ENCODE measurements at regions not wholly inside any gene's neighbourhood (a gene's known extent, or its start where the extent isn't known, plus 50 kb on each side); places are given as distances from the start of the nearest gene placed in this dataset.

GRCh38 chr21:38667291-38667870 is 138.3 kb upstream of the ETS2 start:
- WGBS, 4 donors, result 88 to 95% (median 92%) methylated on average over 11 of the region's 11 CpGs
- ATAC-seq, result no peak
- intact Hi-C loops (cut with DNase I), result loop anchor here in 4 of 10 donors (5.0 to 10.0 kb wide), 3 partner anchors 57 to 470 kb away; no protein-coding TSS in a partner anchor

GRCh38 chr21:38668067-38668466 is 137.7 kb upstream of the ETS2 start:
- H3K27me3 ChIP-seq, result peaks cover 0 to 22% (median 0%) of the 10 kb centered on the region in 9 donors
- no peaks in the 10 kb centered on the region for H3K9me3 ChIP-seq
- H3K4me3 ChIP-seq, result no peak overlapping the region
- DNase-seq, result no peak
- WGBS, 4 donors, result 83 to 95% (median 93%) methylated on average over 1 of the region's 1 CpG
- H3K27ac ChIP-seq, result no peak overlapping the region
- H3K36me3 ChIP-seq, result no peaks in the 10 kb centered on the region
- H3K4me1 ChIP-seq, result peaks cover 0 to 8% (median 0%) of the 10 kb centered on the region in 12 donors
- TF ChIP-seq POLR2A (IDR thresholded peaks at IDR 0.05), result no peak
- no peak for TF ChIP-seq CTCF (IDR thresholded peaks at IDR 0.05)
- intact Hi-C loops (cut with DNase I), result loop anchor here in 4 of 10 donors (5.0 to 10.0 kb wide), 3 partner anchors 57 to 469 kb away; no protein-coding TSS in a partner anchor
- no peak for ATAC-seq

More at GRCh38 chr21:38667291-38667870, 138.3 kb upstream of the ETS2 start:
- TF ChIP-seq POLR2A (IDR thresholded peaks at IDR 0.05) (no peak), CTCF (IDR thresholded peaks at IDR 0.05) (no peak)
- Histone ChIP-seq H3K9me3 (no peaks in the 10 kb centered on the region), H3K27ac (no peak overlapping the region), H3K27me3 (peaks cover 0 to 17% (median 0%) of the 10 kb centered on the region in 9 donors), H3K4me3 (no peak overlapping the region), H3K4me1 (peaks cover 0 to 8% (median 0%) of the 10 kb centered on the region in 12 donors), H3K36me3 (no peaks in the 10 kb centered on the region)
- no peak for DNase-seq

GRCh38 chr21:38668541-38668940 is 137.2 kb upstream of the ETS2 start:
- ATAC-seq (no peak), DNase-seq (no peak)
- Histone ChIP-seq H3K27me3 (peaks cover 0 to 22% (median 0%) of the 10 kb centered on the region in 9 donors), H3K9me3 (no peaks in the 10 kb centered on the region), H3K4me1 (peaks cover 0 to 8% (median 0%) of the 10 kb centered on the region in 12 donors), H3K4me3 (no peak overlapping the region), H3K36me3 (no peaks in the 10 kb centered on the region), H3K27ac (no peak overlapping the region)
- WGBS, 4 donors, result 88 to 92% (median 90%) methylated on average over 6 of the region's 6 CpGs
- intact Hi-C loops (cut with DNase I), result loop anchor here in 4 of 10 donors (5.0 to 10.0 kb wide), 3 partner anchors 56 to 469 kb away; no protein-coding TSS in a partner anchor
- TF ChIP-seq POLR2A (IDR thresholded peaks at IDR 0.05), result no peak
- no peak for TF ChIP-seq CTCF (IDR thresholded peaks at IDR 0.05)

DNA sequence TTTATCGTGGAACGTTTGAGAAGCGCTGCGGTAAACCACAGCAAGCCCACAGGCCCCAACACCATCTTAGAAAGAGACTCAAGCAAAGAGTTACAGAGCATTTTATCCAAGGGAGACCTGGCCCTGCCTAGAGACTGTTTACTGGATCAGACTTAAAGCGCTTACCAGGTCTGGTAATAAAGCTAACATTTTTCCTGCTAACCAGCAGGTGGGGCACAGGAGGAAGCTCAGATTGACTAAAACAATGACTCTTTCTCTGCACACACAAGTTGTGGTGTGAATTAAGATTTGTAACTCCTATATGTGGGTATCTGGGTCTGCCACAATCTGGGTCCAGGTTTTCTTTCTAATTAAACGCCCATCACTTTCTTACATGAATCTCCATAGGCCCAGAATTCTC is 136.5 kb upstream of the ETS2 start:
- H3K27ac ChIP-seq, result no peak overlapping the region
- H3K4me1 ChIP-seq, result peaks cover 0 to 8% (median 0%) of the 10 kb centered on the region in 12 donors
- TF ChIP-seq CTCF (IDR thresholded peaks at IDR 0.05), result peak; percentile 13 to 59 (median 37)
- TF ChIP-seq POLR2A (IDR thresholded peaks at IDR 0.05), result no peak
- no peaks in the 10 kb centered on the region for H3K9me3 ChIP-seq
- ATAC-seq, result peak in 1 of 4 donors; percentile 42
- intact Hi-C loops (cut with DNase I), result loop anchor here in 4 of 10 donors (5.0 to 10.0 kb wide), 3 partner anchors 56 to 468 kb away; no protein-coding TSS in a partner anchor
- no peaks in the 10 kb centered on the region for H3K36me3 ChIP-seq
- no peak for DNase-seq
- H3K27me3 ChIP-seq, result peaks cover 0 to 22% (median 0%) of the 10 kb centered on the region in 9 donors
- 83 to 92% (median 88%) methylated on average over 6 of the region's 6 CpGs for WGBS, 4 donors
- H3K4me3 ChIP-seq, result no peak overlapping the region
